ENCODE measurements at regions not wholly inside any gene's neighbourhood (a gene's known extent, or its start where the extent isn't known, plus 50 kb on each side); places are given as distances from the start of the nearest gene placed in this dataset.

GRCh38 chr6:105977934-105978504, 108.1 kb upstream of the PRDM1 start:
- intact Hi-C loops (cut with DNase I; ENCODE audit: low total_unique reads): no loop called here
- ATAC-seq: no peak
- peaks cover 22 to 26% (median 22%) of the 10 kb centered on the region in 3 donors for H3K27me3 ChIP-seq

GRCh38 chr6:105974986-105975385, 111.2 kb upstream of the PRDM1 start:
- ATAC-seq (no peak), DNase-seq (no peak)
- H3K4me3 ChIP-seq: no peak overlapping the region
- no peaks in the 10 kb centered on the region for H3K9me3 ChIP-seq
- in situ Hi-C loops (cut with MboI; ENCODE audit: low sequenced_read_pairs in 4 of 4) (loop anchor here in 1 of 4 donors (25.0 kb wide), 1 partner anchor 238 kb away; no protein-coding TSS in a partner anchor), intact Hi-C loops (cut with DNase I; ENCODE audit: low total_unique reads) (no loop called here)
- H3K27ac ChIP-seq: no peak overlapping the region
- H3K27me3 ChIP-seq: no peaks in the 10 kb centered on the region
- TF ChIP-seq CTCF (IDR thresholded peaks at IDR 0.05 in 4 of 5, conservative IDR thresholded peaks at IDR 0.05 in 1 of 5): no peak
- no peak for TF ChIP-seq POLR2A (IDR thresholded peaks at IDR 0.05)
- no peaks in the 10 kb centered on the region for H3K4me1 ChIP-seq
- no peaks in the 10 kb centered on the region for H3K36me3 ChIP-seq

More at GRCh38 chr6:105977934-105978504, 108.1 kb upstream of the PRDM1 start:
- no peak overlapping the region for H3K27ac ChIP-seq
- no peak overlapping the region for H3K4me3 ChIP-seq
- no peak for DNase-seq
- in situ Hi-C loops (cut with MboI; ENCODE audit: low sequenced_read_pairs in 4 of 4): loop anchor here in 1 of 4 donors (25.0 kb wide), 1 partner anchor 241 kb away; no protein-coding TSS in a partner anchor
- TF ChIP-seq CTCF (IDR thresholded peaks at IDR 0.05 in 4 of 5, conservative IDR thresholded peaks at IDR 0.05 in 1 of 5): no peak
- H3K4me1 ChIP-seq: peaks cover 4 to 7% of the 10 kb centered on the region in 2 donors
- H3K9me3 ChIP-seq: no peaks in the 10 kb centered on the region
- H3K36me3 ChIP-seq: no peaks in the 10 kb centered on the region

GRCh38 chr6:105972440-105972839, 113.7 kb upstream of the PRDM1 start:
- no peak overlapping the region for H3K4me3 ChIP-seq
- no peaks in the 10 kb centered on the region for H3K4me1 ChIP-seq
- ATAC-seq (no peak), DNase-seq (no peak)
- no peaks in the 10 kb centered on the region for H3K27me3 ChIP-seq
- in situ Hi-C loops (cut with MboI; ENCODE audit: low sequenced_read_pairs in 4 of 4): no loop called here
- no peak overlapping the region for H3K27ac ChIP-seq
- H3K36me3 ChIP-seq: no peaks in the 10 kb centered on the region
- TF ChIP-seq CTCF (IDR thresholded peaks at IDR 0.05 in 4 of 5, conservative IDR thresholded peaks at IDR 0.05 in 1 of 5) (no peak), POLR2A (IDR thresholded peaks at IDR 0.05) (no peak)
- intact Hi-C loops (cut with DNase I; ENCODE audit: low total_unique reads): no loop called here
- no peaks in the 10 kb centered on the region for H3K9me3 ChIP-seq

- no peak for ATAC-seq
- intact Hi-C loops (cut with DNase I; ENCODE audit: low total_unique reads) (no loop called here), in situ Hi-C loops (cut with MboI; ENCODE audit: low sequenced_read_pairs in 4 of 4) (no loop called here)
- H3K36me3 ChIP-seq: no peaks in the 10 kb centered on the region
- no peaks in the 10 kb centered on the region for H3K4me1 ChIP-seq
- DNase-seq: no peak
- H3K9me3 ChIP-seq: no peaks in the 10 kb centered on the region
- no peaks in the 10 kb centered on the region for H3K27me3 ChIP-seq
- H3K27ac ChIP-seq: no peak overlapping the region
- H3K4me3 ChIP-seq: no peak overlapping the region
- no peak for TF ChIP-seq POLR2A (IDR thresholded peaks at IDR 0.05)
- no peak for TF ChIP-seq CTCF (IDR thresholded peaks at IDR 0.05 in 4 of 5, conservative IDR thresholded peaks at IDR 0.05 in 1 of 5)
Observed at GRCh38 chr6:105968603-105969333, 117.4 kb upstream of the PRDM1 start.

Measured in gastrocnemius medialis (tissue), 4 donors.